ENCODE measurements at regions not wholly inside any gene's neighbourhood (a gene's known extent, or its start where the extent isn't known, plus 50 kb on each side); places are given as distances from the start of the nearest gene placed in this dataset.

DNA sequence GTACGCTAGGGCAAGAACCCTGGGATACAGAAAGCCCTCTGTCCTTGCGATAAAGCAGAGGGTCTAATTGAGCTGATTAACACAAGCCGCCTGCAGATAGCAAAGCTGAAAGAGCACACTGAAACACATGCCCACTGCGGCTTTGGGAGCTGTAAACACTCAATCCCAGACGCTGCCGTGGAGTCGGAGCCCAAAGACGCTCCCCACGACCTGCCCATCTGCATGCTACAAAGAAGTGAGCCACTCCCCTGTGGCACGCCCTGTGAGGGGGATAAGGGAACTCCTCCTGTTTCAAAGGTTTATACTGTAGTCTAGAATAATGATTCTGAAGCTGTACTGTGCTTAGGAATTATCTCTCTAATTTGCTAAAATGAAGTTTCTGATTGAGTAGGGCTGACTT is 985.6 kb upstream of the GHITM start:
- TF ChIP-seq, protein P1, sequence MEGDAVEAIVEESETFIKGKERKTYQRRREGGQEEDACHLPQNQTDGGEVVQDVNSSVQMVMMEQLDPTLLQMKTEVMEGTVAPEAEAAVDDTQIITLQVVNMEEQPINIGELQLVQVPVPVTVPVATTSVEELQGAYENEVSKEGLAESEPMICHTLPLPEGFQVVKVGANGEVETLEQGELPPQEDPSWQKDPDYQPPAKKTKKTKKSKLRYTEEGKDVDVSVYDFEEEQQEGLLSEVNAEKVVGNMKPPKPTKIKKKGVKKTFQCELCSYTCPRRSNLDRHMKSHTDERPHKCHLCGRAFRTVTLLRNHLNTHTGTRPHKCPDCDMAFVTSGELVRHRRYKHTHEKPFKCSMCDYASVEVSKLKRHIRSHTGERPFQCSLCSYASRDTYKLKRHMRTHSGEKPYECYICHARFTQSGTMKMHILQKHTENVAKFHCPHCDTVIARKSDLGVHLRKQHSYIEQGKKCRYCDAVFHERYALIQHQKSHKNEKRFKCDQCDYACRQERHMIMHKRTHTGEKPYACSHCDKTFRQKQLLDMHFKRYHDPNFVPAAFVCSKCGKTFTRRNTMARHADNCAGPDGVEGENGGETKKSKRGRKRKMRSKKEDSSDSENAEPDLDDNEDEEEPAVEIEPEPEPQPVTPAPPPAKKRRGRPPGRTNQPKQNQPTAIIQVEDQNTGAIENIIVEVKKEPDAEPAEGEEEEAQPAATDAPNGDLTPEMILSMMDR (IDR thresholded peaks at IDR 0.05): no peak
- TF ChIP-seq POLR2A (IDR thresholded peaks at IDR 0.05): no peak
